NCI-H524 (cell line): ENCODE measurements at regions not wholly inside any gene's neighbourhood (a gene's known extent, or its start where the extent isn't known, plus 50 kb on each side); places are given as distances from the start of the nearest gene placed in this dataset.
A peak's percentile ranks its signal among the peaks of the same experiment; 100 is the strongest.
"Not testable (repeated sequence)": the region's sequence is repeated elsewhere in the genome, so short reads cannot be mapped to it uniquely, and the experiment has no call there.

Experiments
- DNase-seq, 2 experiments: peaks; one replicate each; lab custom pipeline; 2025; lab: John Stamatoyannopoulos, UW

DNA sequence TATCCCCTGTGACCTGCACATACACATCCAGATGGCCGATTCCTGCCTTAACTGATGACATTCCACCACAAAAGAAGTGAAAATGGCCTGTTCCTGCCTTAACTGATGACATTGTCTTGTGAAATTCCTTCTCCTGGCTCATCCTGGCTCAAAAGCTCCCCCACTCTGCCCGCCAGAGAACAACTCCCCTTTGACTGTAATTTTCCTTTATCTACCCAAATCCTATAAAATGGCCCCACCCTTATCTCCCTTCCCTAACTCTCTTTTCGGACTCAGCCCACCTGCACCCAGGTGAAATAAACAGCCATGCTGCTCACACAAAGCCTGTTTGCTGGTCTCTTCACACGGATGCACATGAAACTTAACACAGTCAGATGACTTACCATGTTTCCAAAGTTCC lies 403.8 kb downstream of the TBC1D32 start:
- not testable (repeated sequence) for DNase-seq

- no peak for DNase-seq
Observed at GRCh38 chr6:120924214-120924613, 410.1 kb downstream of the TBC1D32 start.

DNA sequence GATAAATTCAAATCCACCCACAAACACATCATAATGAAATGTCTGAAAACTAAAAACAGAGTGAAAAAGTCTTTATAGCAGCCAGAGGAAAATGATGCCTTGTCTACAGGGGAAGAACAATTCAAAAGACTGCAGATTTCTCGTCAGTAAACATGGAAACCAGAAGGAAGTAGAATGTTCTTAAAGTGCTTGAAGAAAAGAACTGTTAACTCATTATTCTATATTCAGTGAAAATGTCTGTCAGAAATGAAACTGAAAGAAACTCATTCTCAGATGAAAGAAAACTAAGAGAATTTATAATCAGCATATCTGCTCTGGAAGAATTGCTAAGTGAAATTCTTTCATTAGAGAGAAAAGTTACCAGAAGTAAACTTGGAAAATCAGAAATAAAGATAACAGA lies 416.1 kb downstream of the TBC1D32 start:
- no peak for DNase-seq

DNA sequence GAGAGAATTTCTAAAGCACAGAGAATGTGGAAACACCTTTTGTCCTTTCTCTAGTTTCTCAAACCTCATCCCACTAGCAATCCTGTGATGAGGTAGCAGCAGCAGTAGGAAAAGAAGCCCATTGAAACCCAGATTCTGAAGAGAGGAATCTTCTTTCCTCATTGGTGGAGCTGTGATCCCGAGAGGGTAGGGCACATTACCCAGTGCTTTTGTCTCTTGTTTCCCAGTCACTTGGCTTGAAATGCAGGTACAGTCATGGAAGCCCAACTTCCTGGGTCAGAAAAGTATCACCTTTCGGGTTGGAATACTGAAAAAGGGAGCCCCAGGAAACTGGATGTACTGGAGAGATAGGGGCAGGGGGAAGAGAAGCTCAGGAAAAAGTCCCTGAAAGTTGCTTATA lies 417.4 kb downstream of the TBC1D32 start:
- DNase-seq = no peak

DNA sequence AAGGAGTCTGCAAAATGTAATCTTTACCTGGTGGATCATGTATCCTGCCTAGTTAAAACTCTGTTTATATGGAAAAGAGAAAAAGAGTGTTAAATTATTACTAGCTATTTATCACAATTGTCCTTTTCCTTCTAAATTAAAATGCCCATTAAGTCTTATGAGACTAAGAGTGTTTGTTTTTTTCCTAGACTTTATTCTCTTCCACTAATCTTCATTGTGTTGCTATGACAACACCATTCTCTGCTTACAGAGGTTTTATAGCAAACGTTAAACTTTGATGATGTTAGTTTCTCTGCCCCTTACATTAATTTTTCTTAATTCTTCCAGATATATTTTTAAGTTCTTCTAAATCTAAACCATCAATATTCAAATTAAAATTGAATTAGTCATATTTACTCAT lies 420.8 kb downstream of the TBC1D32 start:
- DNase-seq = no peak

- DNase-seq = no peak
Observed at GRCh38 chr6:120908767-120909166, 425.5 kb downstream of the TBC1D32 start.

DNA sequence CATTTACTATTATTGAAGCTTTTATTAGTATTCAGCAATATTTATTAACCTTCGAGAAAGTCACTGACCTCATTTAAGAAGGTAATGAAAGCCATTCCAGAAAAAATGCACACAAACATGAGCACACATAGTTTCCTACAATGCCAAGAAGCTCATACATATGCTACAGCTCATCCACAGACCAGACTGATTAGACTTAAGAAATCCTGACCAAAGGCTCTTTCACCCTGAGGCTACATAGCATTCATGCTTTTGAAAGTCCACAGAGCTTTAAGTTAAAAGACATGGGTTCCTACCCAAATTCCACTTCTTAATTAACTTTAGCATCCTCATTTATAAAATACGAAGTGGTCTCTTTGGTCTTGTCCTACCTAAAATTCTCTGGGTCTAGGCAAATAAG lies 430.4 kb downstream of the TBC1D32 start:
- DNase-seq = no peak

GRCh38 chr6:120899932-120900331 lies 434.3 kb downstream of the TBC1D32 start:
- DNase-seq = no peak

- DNase-seq = no peak
Observed at GRCh38 chr6:120894077-120894476, 440.2 kb downstream of the TBC1D32 start.

- no peak for DNase-seq
Observed at GRCh38 chr6:120876931-120877330, 457.3 kb downstream of the TBC1D32 start.

GRCh38 chr6:120876424-120876823 lies 457.9 kb downstream of the TBC1D32 start:
- no peak for DNase-seq

GRCh38 chr6:120875900-120876299 lies 458.4 kb downstream of the TBC1D32 start:
- DNase-seq = no peak

GRCh38 chr6:120874422-120874821 lies 459.9 kb downstream of the TBC1D32 start:
- DNase-seq = no peak

- DNase-seq = no peak
Observed at GRCh38 chr6:120873125-120873865, 461.0 kb downstream of the TBC1D32 start.

GRCh38 chr6:120872262-120872578 lies 462.1 kb downstream of the TBC1D32 start:
- no peak for DNase-seq

- DNase-seq = no peak
Observed at GRCh38 chr6:120871416-120872261, 462.6 kb downstream of the TBC1D32 start.

- no peak for DNase-seq
Observed at GRCh38 chr6:120869397-120869796, 464.9 kb downstream of the TBC1D32 start.

DNA sequence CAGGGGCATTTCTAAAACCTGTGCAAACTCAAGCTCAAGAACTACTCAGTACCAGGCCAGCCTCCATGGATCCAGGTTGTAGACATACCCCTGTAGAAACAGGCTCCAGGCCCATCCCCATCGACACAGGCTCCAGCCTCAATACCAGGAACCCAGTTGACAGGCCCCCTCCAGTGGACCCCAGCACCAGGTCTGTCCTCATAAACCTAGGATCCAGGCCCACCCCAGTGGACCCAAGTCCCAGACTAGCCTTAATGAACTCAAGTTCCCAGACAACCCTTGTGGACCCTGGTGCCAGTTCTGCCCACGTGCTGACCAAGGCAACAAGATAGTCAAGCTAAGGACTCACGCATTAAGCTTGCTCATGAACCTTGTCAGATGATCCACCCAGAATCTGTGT lies 476.9 kb downstream of the TBC1D32 start:
- DNase-seq = no peak

DNA sequence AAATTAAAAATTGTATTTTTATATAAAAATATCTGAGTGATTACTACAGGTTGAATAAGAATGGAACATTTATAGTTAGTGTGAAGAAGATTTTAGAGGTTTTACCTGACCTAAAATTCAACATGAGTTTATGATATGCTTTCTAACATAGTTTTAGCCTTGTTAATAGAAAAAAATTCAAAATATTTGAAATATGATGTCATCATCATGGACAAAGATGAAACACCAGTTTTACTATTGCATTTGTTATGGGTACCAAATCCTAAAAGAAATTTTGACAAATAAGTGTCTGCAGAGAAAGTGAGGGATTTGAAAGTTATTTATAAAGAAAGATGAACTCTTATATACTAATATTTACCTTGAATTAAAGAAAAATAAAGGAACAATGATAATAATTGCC lies 479.7 kb downstream of the TBC1D32 start:
- DNase-seq = no peak

DNA sequence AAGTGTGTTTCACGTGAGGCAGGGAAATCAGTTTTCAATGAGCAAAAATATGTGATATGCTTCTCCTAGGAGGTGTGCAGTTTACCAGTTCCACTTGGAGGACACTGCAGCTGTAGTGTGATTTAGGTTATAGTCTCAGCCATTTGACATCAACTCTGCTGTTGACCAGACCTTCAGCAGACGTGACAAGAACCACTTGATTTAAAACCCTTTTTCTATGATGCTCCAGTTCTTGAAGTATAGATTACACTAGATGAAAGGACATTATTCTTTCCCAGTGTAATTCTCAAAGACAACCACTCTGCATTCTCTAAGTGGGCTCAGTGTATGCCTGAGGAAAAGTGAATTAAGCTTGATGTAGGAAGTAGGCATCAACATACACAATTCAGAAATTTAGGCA lies 480.8 kb downstream of the TBC1D32 start:
- DNase-seq = peak in 1 of 2 experiments; percentile 21

- no peak for DNase-seq
Observed at GRCh38 chr6:120852293-120852849, 481.9 kb downstream of the TBC1D32 start.

- DNase-seq = peak; percentile 10 to 49
Observed at GRCh38 chr6:120826253-120826652, 508.0 kb downstream of the TBC1D32 start.

- DNase-seq = no peak
Observed at GRCh38 chr6:120816794-120817193, 517.5 kb downstream of the TBC1D32 start.
